Loucy (cell line): ENCODE measurements at regions not wholly inside any gene's neighbourhood (a gene's known extent, or its start where the extent isn't known, plus 50 kb on each side); places are given as distances from the start of the nearest gene placed in this dataset.

Experiments used
- EZH2phosphoT487 ChIP-seq: fragments of 200-600 bp; IDR thresholded peaks from 2 replicates; pipeline ENCODE4 v1.6.1; 2018; ENCODE audit warnings: antibody characterized with exemption, mild to moderate bottlenecking, moderate library complexity, borderline replicate concordance
- TF ChIP-seq, protein P1 (sequence below): fragments of 200-600 bp; sonication (generic); conservative IDR thresholded peaks from 2 replicates; pipeline ENCODE4 v1.5.1; 2014; ENCODE audit warnings: mild to moderate bottlenecking, antibody characterized with exemption, low read length

DNA sequence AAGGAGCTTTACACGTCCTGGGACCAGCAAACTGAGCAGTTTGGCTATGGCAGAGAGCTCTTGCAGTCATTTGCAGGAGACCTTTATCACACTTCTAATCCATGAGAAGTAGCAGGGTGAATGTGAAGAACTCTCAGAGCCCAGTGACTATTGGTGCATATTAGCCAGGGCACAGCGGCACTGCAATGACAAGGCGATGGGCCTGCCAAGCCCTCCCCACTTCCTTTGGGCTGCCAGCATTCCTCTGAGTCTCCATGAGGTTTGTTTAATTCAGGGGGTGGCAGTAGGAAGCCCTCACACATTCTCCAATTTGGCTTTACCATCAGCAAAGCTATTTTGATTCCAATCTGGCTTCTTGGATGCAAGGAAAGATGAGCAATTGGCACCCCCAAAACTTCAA lies 79.2 kb upstream of the TSPAN7 start:
- TF ChIP-seq, protein P1, sequence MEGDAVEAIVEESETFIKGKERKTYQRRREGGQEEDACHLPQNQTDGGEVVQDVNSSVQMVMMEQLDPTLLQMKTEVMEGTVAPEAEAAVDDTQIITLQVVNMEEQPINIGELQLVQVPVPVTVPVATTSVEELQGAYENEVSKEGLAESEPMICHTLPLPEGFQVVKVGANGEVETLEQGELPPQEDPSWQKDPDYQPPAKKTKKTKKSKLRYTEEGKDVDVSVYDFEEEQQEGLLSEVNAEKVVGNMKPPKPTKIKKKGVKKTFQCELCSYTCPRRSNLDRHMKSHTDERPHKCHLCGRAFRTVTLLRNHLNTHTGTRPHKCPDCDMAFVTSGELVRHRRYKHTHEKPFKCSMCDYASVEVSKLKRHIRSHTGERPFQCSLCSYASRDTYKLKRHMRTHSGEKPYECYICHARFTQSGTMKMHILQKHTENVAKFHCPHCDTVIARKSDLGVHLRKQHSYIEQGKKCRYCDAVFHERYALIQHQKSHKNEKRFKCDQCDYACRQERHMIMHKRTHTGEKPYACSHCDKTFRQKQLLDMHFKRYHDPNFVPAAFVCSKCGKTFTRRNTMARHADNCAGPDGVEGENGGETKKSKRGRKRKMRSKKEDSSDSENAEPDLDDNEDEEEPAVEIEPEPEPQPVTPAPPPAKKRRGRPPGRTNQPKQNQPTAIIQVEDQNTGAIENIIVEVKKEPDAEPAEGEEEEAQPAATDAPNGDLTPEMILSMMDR, result no peak
- no peak for TF ChIP-seq EZH2phosphoT487
